Parathyroid adenoma (tissue), 2 donors: ENCODE measurements at regions not wholly inside any gene's neighbourhood (a gene's known extent, or its start where the extent isn't known, plus 50 kb on each side); places are given as distances from the start of the nearest gene placed in this dataset.
"Not testable (repeated sequence)": the region's sequence is repeated elsewhere in the genome, so short reads cannot be mapped to it uniquely, and the experiment has no call there.

Source experiments
- H2AFZ ChIP-seq: fragments of 300-600 bp; sonication (generic); one replicate; pipeline ENCODE4 v1.7.0; 2017; ENCODE audit warnings: antibody characterized with exemption, mild to moderate bottlenecking
- H3K27ac ChIP-seq: fragments of 300-600 bp; sonication (generic); one replicate; pipeline ENCODE4 v1.7.0; 2017
- H3K27me3 ChIP-seq: fragments of 300-600 bp; sonication (generic); one replicate; pipeline ENCODE4 v1.7.0; 2017; ENCODE audit warnings: low read length; ENCODE audit not compliant: control insufficient read depth, insufficient read depth
- H3K36me3 ChIP-seq: fragments of 300-600 bp; sonication (generic); one replicate; pipeline ENCODE4 v1.7.0; 2017; ENCODE audit warnings: low read length; ENCODE audit not compliant: control insufficient read depth, insufficient read depth
- H3K4me1 ChIP-seq: fragments of 300-600 bp; sonication (generic); one replicate; pipeline ENCODE4 v1.7.0; 2017; ENCODE audit warnings: control low read depth
- H3K4me2 ChIP-seq: fragments of 300-600 bp; sonication (generic); one replicate; pipeline ENCODE4 v1.7.0; 2017; ENCODE audit warnings: low read length
- H3K4me3 ChIP-seq: fragments of 300-600 bp; sonication (generic); one replicate; pipeline ENCODE4 v1.7.0; 2017; ENCODE audit warnings: low read depth, low read length
- H3K79me2 ChIP-seq: fragments of 300-600 bp; sonication (generic); one replicate; pipeline ENCODE4 v1.7.0; 2017; ENCODE audit warnings: control low read depth
- H3K9ac ChIP-seq: fragments of 300-600 bp; sonication (generic); one replicate; pipeline ENCODE4 v1.7.0; 2017; ENCODE audit warnings: mild to moderate bottlenecking
- H3K9me3 ChIP-seq: fragments of 300-600 bp; sonication (generic); one replicate; pipeline ENCODE4 v1.7.0; 2017; ENCODE audit warnings: low read length; ENCODE audit not compliant: control insufficient read depth
- TF ChIP-seq, protein P1 (sequence below): fragments of 300-600 bp; sonication (generic); IDR thresholded peaks from one replicate; pipeline ENCODE4 v1.7.0; 2017; ENCODE audit warnings: antibody characterized with exemption, mild to moderate bottlenecking
- donor health status: primary hyperparathyroidism.

DNA sequence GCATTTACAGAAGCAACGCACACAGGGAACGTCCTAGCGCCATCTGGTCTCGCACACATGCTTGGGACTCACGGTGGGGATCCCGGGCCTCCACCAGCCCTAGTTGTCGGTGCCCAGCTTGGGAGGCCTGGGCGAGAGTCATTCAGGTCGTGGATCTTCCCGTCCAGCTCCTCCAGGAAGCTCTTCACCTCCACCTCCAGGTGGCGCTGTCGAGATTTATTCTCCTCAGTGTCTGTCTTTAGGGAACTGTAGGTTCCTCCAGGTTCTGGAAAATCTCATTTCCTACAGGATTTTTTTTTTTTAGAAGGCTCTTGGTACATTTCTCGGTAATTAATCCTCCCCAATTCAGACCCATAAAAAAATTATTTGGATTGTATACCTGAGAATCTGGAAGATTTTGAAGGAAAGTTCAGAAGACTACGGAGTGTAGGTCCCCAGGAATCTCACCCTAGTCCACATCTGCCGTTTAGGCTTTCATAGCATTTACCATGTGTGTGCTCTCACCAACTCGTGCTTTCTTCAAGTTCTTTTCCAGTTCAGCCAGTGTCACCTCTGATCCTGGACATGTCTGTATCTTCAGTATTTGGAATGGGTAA lies 910.0 kb downstream of the TMEM121 start:
- Histone ChIP-seq H3K4me2 (no peak overlapping the region), H3K36me3 (no peaks in the 10 kb centered on the region), H3K9me3 (no peaks in the 10 kb centered on the region), H3K27me3 (no peaks in the 10 kb centered on the region), H3K4me1 (no peaks in the 10 kb centered on the region), H3K79me2 (no peaks in the 10 kb centered on the region), H3K27ac (no peak overlapping the region), H2AFZ (no peak overlapping the region), H3K4me3 (no peak overlapping the region), H3K9ac (no peak overlapping the region)
- TF ChIP-seq, protein P1, sequence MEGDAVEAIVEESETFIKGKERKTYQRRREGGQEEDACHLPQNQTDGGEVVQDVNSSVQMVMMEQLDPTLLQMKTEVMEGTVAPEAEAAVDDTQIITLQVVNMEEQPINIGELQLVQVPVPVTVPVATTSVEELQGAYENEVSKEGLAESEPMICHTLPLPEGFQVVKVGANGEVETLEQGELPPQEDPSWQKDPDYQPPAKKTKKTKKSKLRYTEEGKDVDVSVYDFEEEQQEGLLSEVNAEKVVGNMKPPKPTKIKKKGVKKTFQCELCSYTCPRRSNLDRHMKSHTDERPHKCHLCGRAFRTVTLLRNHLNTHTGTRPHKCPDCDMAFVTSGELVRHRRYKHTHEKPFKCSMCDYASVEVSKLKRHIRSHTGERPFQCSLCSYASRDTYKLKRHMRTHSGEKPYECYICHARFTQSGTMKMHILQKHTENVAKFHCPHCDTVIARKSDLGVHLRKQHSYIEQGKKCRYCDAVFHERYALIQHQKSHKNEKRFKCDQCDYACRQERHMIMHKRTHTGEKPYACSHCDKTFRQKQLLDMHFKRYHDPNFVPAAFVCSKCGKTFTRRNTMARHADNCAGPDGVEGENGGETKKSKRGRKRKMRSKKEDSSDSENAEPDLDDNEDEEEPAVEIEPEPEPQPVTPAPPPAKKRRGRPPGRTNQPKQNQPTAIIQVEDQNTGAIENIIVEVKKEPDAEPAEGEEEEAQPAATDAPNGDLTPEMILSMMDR = no peak

DNA sequence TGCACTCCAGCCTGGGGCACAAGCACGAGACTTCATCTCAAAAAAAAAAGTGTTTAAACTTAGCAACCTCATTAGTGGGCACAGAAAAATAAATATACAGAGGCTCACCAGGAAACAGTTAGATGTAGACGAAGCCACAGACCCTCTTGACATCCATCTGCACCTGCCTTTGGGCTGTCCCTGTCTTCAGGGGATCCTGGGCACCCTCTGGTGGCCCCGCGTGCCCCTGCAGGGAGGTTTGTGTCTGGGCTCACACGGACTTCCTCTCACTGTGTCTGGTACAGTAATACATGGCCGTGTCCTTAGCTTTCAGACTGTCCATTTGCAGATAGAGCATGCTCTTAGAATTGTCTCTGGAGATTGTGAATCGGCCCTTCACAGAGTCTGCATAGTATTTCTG lies 916.5 kb downstream of the TMEM121 start:
- no peaks in the 10 kb centered on the region for H3K79me2 ChIP-seq
- H2AFZ ChIP-seq = no peak overlapping the region
- no peaks in the 10 kb centered on the region for H3K4me1 ChIP-seq
- H3K4me2 ChIP-seq = no peak overlapping the region
- no peaks in the 10 kb centered on the region for H3K36me3 ChIP-seq
- no peak overlapping the region for H3K4me3 ChIP-seq
- TF ChIP-seq, protein P1 = no peak
- H3K9ac ChIP-seq = no peak overlapping the region
- H3K27ac ChIP-seq = no peak overlapping the region
- H3K9me3 ChIP-seq = no peaks in the 10 kb centered on the region
- H3K27me3 ChIP-seq = no peaks in the 10 kb centered on the region

DNA sequence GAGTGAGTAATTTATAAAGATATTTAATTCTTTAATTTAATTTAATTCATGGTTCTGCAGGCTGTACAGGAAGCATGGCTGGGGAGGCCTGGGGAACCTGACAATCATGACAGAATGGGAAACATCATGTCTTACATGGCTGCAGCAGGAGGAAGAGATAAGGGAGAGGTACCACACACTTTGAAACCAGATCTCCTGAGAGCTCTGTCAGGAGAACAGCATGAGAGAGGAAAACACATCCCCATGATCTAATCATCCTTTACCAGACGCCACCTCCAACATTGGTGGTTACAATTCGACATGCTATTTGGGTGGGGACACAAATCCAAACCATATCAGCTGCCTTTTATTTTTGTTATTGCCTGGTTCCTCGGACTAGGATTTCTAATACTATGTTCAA lies 928.6 kb downstream of the TMEM121 start:
- no peak overlapping the region for H3K4me3 ChIP-seq
- H3K27ac ChIP-seq = no peak overlapping the region
- no peak overlapping the region for H3K9ac ChIP-seq
- H3K9me3 ChIP-seq = no peaks in the 10 kb centered on the region
- no peak overlapping the region for H3K4me2 ChIP-seq
- no peaks in the 10 kb centered on the region for H3K36me3 ChIP-seq
- no peak overlapping the region for H2AFZ ChIP-seq
- H3K4me1 ChIP-seq = no peaks in the 10 kb centered on the region
- no peaks in the 10 kb centered on the region for H3K79me2 ChIP-seq
- TF ChIP-seq, protein P1 = no peak
- no peaks in the 10 kb centered on the region for H3K27me3 ChIP-seq

DNA sequence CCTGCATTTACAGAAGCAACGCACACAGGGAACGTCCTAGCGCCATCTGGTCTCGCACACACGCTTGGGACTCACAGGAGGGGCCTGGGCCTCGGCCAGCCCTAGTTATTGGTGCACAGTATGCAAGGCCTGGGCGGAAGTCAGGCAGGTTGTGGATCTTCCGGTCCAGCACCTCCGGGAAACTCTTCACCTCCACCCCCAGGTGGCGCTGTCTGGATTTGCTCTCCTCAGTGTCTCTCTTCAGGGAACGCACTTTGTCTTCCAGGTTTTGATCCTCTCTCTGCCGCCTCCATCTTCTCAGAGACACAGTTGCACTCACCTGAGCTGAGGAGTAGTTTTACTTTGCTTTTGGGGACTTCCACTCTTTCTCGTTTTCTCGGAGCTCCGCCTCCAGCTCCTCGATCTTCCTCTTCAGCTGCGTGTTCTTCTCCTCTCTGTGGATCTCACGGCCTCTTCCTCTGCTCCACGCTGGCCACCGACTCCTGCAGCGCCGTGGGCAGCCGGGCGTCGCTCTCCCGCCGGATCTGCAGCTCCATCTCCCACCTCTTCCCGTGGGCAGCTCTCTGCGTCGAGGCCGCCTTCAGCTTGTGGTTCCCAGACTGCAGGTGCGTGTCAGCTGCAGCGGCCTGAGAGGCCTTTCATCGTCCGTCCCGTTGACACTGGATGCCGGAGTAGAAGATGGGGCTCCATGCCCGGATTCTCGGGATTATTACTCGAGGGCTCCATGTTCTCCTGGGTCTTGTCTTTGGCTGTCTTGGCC lies 933.8 kb downstream of the TMEM121 start:
- Histone ChIP-seq H3K4me1 (no peaks in the 10 kb centered on the region), H3K4me2 (no peak overlapping the region), H3K27me3 (no peaks in the 10 kb centered on the region), H3K4me3 (no peak overlapping the region), H3K79me2 (no peaks in the 10 kb centered on the region), H3K9me3 (no peaks in the 10 kb centered on the region), H3K36me3 (no peaks in the 10 kb centered on the region), H3K9ac (no peak overlapping the region), H3K27ac (no peak overlapping the region), H2AFZ (no peak overlapping the region)
- TF ChIP-seq, protein P1 = no peak

DNA sequence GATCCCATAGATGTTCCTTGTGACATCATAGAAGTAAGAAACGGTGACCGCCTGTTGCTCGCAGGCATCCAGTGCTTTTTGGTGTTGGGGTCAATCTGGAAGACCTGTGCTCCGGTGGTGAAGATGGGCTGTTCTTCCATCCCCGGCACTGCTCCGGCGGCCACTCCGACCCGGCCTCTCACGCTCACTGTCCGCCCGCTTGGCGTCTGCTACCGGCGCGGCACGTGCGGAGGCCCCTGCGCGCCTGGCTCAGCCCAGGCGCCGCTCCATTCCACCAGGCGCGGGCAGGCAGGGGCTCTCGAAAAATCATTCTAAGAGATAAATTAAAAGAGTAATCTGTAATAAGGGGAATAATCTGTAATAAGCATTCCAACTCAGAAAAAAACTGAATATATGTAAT lies 934.5 kb downstream of the TMEM121 start:
- no peaks in the 10 kb centered on the region for H3K36me3 ChIP-seq
- TF ChIP-seq, protein P1 = no peak

DNA sequence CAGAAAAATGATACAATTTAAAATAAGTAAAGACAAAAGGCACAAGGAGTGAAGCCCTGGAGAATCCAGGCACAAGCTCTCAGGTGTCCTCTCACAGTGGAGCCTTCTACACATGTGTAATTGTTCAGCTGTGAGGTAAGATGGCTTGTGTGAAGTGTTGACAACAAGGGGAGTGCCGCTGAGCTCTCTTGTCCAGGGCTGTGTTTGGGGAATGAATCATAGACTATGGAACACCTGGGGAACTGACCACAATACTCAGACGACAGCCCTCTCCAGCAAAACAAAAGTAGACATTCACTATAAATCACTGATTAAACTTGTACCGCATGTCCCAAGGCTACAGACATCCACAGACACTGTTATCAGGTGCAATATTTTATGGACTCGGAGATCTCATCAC lies 940.1 kb downstream of the TMEM121 start:
- H3K36me3 ChIP-seq, H2AFZ ChIP-seq: not testable (repeated sequence)

More for the DNA sequence above, 934.5 kb downstream of the TMEM121 start:
- no peaks in the 10 kb centered on the region for H3K27me3 ChIP-seq
- H3K9me3 ChIP-seq = no peaks in the 10 kb centered on the region
- no peaks in the 10 kb centered on the region for H3K79me2 ChIP-seq
- no peak overlapping the region for H3K9ac ChIP-seq
- no peak overlapping the region for H2AFZ ChIP-seq
- H3K4me2 ChIP-seq = no peak overlapping the region
- H3K4me3 ChIP-seq = no peak overlapping the region
- H3K4me1 ChIP-seq = no peaks in the 10 kb centered on the region
- H3K27ac ChIP-seq = no peak overlapping the region

DNA sequence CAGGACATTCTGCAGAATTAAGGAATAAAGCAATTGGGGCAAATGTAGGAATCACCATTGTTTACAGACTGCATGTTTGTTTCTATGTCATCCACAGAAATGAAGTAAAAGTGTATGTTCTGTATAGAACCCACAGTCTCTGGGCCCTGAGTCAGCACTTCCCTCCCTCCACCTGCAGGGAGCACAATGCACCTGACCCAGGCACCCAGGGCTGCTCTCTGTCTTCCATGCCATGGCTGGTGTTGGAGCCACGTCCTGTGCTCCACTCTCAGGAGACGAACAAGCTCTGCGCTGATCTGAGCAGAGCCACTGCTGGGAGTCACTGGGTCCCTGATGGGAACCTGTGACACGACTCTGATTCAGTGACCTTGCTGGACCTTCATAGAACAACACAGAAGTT lies 942.5 kb downstream of the TMEM121 start:
- H3K4me3 ChIP-seq, H3K9me3 ChIP-seq, H3K27me3 ChIP-seq, H3K9ac ChIP-seq, H3K4me2 ChIP-seq, H3K36me3 ChIP-seq, H3K79me2 ChIP-seq, H3K27ac ChIP-seq, H3K4me1 ChIP-seq, H2AFZ ChIP-seq: not testable (repeated sequence)

More for the DNA sequence above, 940.1 kb downstream of the TMEM121 start:
- H3K4me2 ChIP-seq, H3K9ac ChIP-seq, H3K4me1 ChIP-seq, H3K79me2 ChIP-seq, H3K4me3 ChIP-seq, H3K9me3 ChIP-seq, H3K27me3 ChIP-seq, H3K27ac ChIP-seq: not testable (repeated sequence)
